ENCODE measurements at regions not wholly inside any gene's neighbourhood (a gene's known extent, or its start where the extent isn't known, plus 50 kb on each side); places are given as distances from the start of the nearest gene placed in this dataset.

GRCh38 chr6:170000071-170000843, 248.8 kb downstream of the ERMARD start:
- DNase-seq (ENCODE audit: low read depth), result no peak

- DNase-seq (ENCODE audit: low read depth), result no peak
These were observed 247.9 kb downstream of the ERMARD start for GRCh38 chr6:169999367-169999766.

GRCh38 chr6:169998457-169998856, 247.0 kb downstream of the ERMARD start:
- no peak for DNase-seq (ENCODE audit: low read depth)

- DNase-seq (ENCODE audit: low read depth), result no peak
These were observed 246.5 kb downstream of the ERMARD start for GRCh38 chr6:169997930-169998218.

GRCh38 chr6:169997187-169997929, 245.9 kb downstream of the ERMARD start:
- no peak for DNase-seq (ENCODE audit: low read depth)

GRCh38 chr6:169996378-169997051, 245.1 kb downstream of the ERMARD start:
- no peak for DNase-seq (ENCODE audit: low read depth)

GRCh38 chr6:169994739-169995138, 243.3 kb downstream of the ERMARD start:
- no peak for DNase-seq (ENCODE audit: low read depth)

GRCh38 chr6:169993861-169994481, 242.5 kb downstream of the ERMARD start:
- no peak for DNase-seq (ENCODE audit: low read depth)

- no peak for DNase-seq (ENCODE audit: low read depth)
These were observed 240.5 kb downstream of the ERMARD start for GRCh38 chr6:169991913-169992312.

GRCh38 chr6:169991031-169991390, 239.6 kb downstream of the ERMARD start:
- no peak for DNase-seq (ENCODE audit: low read depth)

- peak; percentile 13 for DNase-seq (ENCODE audit: low read depth)
These were observed 238.9 kb downstream of the ERMARD start for GRCh38 chr6:169990095-169991030.

GRCh38 chr6:169989594-169989993, 238.2 kb downstream of the ERMARD start:
- DNase-seq (ENCODE audit: low read depth), result no peak

- no peak for DNase-seq (ENCODE audit: low read depth)
These were observed 237.5 kb downstream of the ERMARD start for GRCh38 chr6:169988769-169989550.

- DNase-seq (ENCODE audit: low read depth), result no peak
These were observed 235.6 kb downstream of the ERMARD start for GRCh38 chr6:169986848-169987498.

GRCh38 chr6:169986171-169986847, 234.9 kb downstream of the ERMARD start:
- no peak for DNase-seq (ENCODE audit: low read depth)

GRCh38 chr6:169985121-169986015, 233.9 kb downstream of the ERMARD start:
- DNase-seq (ENCODE audit: low read depth), result no peak

- no peak for DNase-seq (ENCODE audit: low read depth)
These were observed 233.0 kb downstream of the ERMARD start for GRCh38 chr6:169984181-169985120.
